ENCODE measurements at regions not wholly inside any gene's neighbourhood (a gene's known extent, or its start where the extent isn't known, plus 50 kb on each side); places are given as distances from the start of the nearest gene placed in this dataset.

- peaks cover 12% of the 10 kb centered on the region for H3K9me3 Mint-ChIP-seq
- DNase-seq, result no peak
- H3K36me3 Mint-ChIP-seq, result peaks cover 14% of the 10 kb centered on the region
- H3K4me3 Mint-ChIP-seq, result no peak overlapping the region
- H3K27me3 Mint-ChIP-seq, result no peaks in the 10 kb centered on the region
- H3K4me1 Mint-ChIP-seq, result peaks cover 29% of the 10 kb centered on the region
- H3K27ac Mint-ChIP-seq, result peak overlapping the region; percentile 69
Measured at GRCh38 chr9:91156451-91157234, 205.1 kb downstream of the AUH start.

- Mint-ChIP-seq H3K27me3 (no peaks in the 10 kb centered on the region), H3K4me3 (no peak overlapping the region), H3K4me1 (peaks cover 27% of the 10 kb centered on the region), H3K36me3 (peaks cover 2% of the 10 kb centered on the region), H3K27ac (no peak overlapping the region), H3K9me3 (peaks cover 6% of the 10 kb centered on the region)
- DNase-seq, result no peak
Measured at GRCh38 chr9:91157883-91158282, 203.8 kb downstream of the AUH start.

GRCh38 chr9:91158286-91158685 is 203.4 kb downstream of the AUH start:
- Mint-ChIP-seq H3K4me3 (no peak overlapping the region), H3K4me1 (peaks cover 30% of the 10 kb centered on the region)

DNA sequence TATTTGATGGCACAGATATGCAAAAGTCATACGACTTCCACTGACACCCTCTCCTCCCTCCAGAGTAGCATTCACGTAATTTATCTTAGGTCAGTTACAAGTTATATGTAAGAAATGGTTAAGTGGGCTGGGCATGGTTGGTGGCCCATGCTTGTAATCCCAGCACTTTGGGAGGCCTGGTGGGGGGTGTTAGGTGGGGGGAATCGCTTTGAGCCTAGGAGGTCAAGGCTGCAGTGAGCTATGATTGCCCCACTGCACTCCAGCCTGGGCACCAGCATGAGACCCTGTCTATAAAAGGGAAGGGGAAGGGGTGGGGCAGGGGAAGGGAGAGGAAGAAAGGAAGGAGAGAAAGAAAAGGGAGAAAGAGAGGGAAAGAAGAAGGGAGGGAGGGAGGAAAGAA is 202.8 kb downstream of the AUH start:
- H3K9me3 Mint-ChIP-seq, result peaks cover 3% of the 10 kb centered on the region
- H3K4me1 Mint-ChIP-seq, result peaks cover 37% of the 10 kb centered on the region
- no peak for DNase-seq
- H3K36me3 Mint-ChIP-seq, result no peaks in the 10 kb centered on the region
- H3K4me3 Mint-ChIP-seq, result no peak overlapping the region
- no peak overlapping the region for H3K27ac Mint-ChIP-seq
- no peaks in the 10 kb centered on the region for H3K27me3 Mint-ChIP-seq

More at GRCh38 chr9:91158286-91158685, 203.4 kb downstream of the AUH start:
- Mint-ChIP-seq H3K9me3 (peaks cover 5% of the 10 kb centered on the region), H3K27me3 (no peaks in the 10 kb centered on the region), H3K27ac (no peak overlapping the region), H3K36me3 (peaks cover 2% of the 10 kb centered on the region)
- DNase-seq, result no peak

- Mint-ChIP-seq H3K4me1 (peaks cover 44% of the 10 kb centered on the region), H3K27me3 (no peaks in the 10 kb centered on the region), H3K27ac (no peak overlapping the region), H3K9me3 (no peaks in the 10 kb centered on the region), H3K4me3 (no peak overlapping the region), H3K36me3 (no peaks in the 10 kb centered on the region)
- no peak for DNase-seq
Measured at GRCh38 chr9:91159664-91160121, 202.0 kb downstream of the AUH start.

DNA sequence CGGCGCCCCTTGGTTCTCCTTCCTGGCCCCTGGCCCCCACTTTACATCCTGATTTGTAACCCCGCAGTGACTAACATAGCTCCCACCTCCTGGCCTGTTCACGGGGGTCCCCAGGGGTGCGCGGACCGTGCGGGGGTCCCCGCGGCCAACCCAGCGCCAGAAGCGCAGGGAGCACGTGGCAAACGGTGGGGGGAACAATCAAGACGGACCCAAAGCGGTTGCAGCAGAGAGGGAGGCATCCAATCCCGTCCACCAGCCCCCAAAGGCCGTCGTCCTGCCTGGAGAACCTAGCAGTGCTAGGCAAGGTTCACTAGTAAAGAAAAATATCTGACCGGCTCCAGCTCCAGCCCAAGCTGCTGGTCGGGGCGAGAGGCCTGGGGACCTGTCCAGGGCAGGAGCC is 201.5 kb downstream of the AUH start:
- no peak for DNase-seq
- Mint-ChIP-seq H3K27me3 (no peaks in the 10 kb centered on the region), H3K36me3 (no peaks in the 10 kb centered on the region), H3K9me3 (no peaks in the 10 kb centered on the region), H3K4me3 (no peak overlapping the region), H3K27ac (no peak overlapping the region), H3K4me1 (peaks cover 49% of the 10 kb centered on the region)

DNA sequence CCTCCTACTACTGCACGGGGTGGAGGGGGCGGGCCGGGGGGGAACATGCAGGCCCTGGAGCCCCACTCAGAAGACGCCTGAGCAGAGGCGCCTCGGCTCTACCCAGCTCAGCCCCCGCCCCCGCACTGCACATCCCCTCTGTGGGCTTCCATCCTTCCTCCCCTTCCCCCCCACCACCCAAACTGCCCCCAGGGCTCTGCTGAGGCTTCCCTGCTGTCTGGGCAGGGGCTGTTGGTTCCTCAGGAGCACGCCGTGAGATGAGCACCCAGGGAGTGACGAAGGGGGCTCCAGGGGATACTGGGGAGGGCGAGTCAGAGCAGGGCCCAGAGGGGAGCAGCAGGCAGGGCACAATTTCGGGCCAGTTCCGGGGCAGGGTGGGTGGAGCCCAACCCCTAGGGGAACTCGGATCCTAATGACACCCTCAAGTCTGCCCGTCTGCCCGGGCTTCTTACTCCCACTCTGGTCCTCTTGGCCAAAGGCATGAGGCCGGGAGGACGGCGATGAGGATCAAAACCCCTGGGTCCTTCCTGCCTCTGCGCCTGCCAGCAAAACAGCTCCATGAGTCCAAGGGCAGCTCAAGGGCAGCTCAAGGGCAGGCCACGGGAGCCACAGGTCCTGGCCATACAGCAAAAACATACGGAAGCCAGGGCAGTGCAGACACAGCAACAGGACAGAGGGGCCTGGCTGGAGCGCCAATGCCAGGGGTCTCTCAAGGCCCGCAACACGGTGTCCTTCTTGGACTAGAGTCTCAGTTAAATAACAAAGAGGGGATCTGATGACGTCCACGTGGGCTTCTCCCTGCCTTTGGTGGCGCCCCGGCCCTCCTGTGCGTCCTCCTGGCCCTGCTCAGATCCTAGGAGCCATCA is 200.9 kb downstream of the AUH start:
- H3K4me1 Mint-ChIP-seq, result peaks cover 52% of the 10 kb centered on the region
- peak overlapping the region; percentile 14 for H3K27ac Mint-ChIP-seq
- DNase-seq, result no peak
- H3K36me3 Mint-ChIP-seq, result no peaks in the 10 kb centered on the region
- H3K27me3 Mint-ChIP-seq, result no peaks in the 10 kb centered on the region
- H3K9me3 Mint-ChIP-seq, result no peaks in the 10 kb centered on the region
- no peak overlapping the region for H3K4me3 Mint-ChIP-seq

GRCh38 chr9:91161465-91162300 is 200.0 kb downstream of the AUH start:
- no peaks in the 10 kb centered on the region for H3K27me3 Mint-ChIP-seq
- DNase-seq, result no peak

GRCh38 chr9:91162311-91162710 is 199.4 kb downstream of the AUH start:
- peak overlapping the region; percentile 47 for H3K4me3 Mint-ChIP-seq
- H3K9me3 Mint-ChIP-seq, result no peaks in the 10 kb centered on the region
- DNase-seq, result no peak
- peak overlapping the region; percentile 84 for H3K27ac Mint-ChIP-seq
- no peaks in the 10 kb centered on the region for H3K36me3 Mint-ChIP-seq
- H3K4me1 Mint-ChIP-seq, result peaks cover 42% of the 10 kb centered on the region
- H3K27me3 Mint-ChIP-seq, result no peaks in the 10 kb centered on the region

More at GRCh38 chr9:91161465-91162300, 200.0 kb downstream of the AUH start:
- Mint-ChIP-seq H3K4me1 (peaks cover 45% of the 10 kb centered on the region), H3K36me3 (no peaks in the 10 kb centered on the region), H3K9me3 (no peaks in the 10 kb centered on the region), H3K27ac (peak overlapping the region; percentile 84), H3K4me3 (no peak overlapping the region)

GRCh38 chr9:91162784-91163443 is 198.8 kb downstream of the AUH start:
- no peaks in the 10 kb centered on the region for H3K9me3 Mint-ChIP-seq
- H3K36me3 Mint-ChIP-seq, result no peaks in the 10 kb centered on the region
- H3K4me1 Mint-ChIP-seq, result peaks cover 42% of the 10 kb centered on the region
- peak; percentile 66 for DNase-seq
- no peaks in the 10 kb centered on the region for H3K27me3 Mint-ChIP-seq
- peak overlapping the region; percentile 47 for H3K4me3 Mint-ChIP-seq
- peak overlapping the region; percentile 84 for H3K27ac Mint-ChIP-seq

GRCh38 chr9:91163444-91163772 is 198.3 kb downstream of the AUH start:
- Mint-ChIP-seq H3K9me3 (no peaks in the 10 kb centered on the region), H3K27me3 (no peaks in the 10 kb centered on the region), H3K27ac (no peak overlapping the region), H3K4me3 (no peak overlapping the region), H3K36me3 (no peaks in the 10 kb centered on the region), H3K4me1 (peaks cover 42% of the 10 kb centered on the region)
- no peak for DNase-seq

DNA sequence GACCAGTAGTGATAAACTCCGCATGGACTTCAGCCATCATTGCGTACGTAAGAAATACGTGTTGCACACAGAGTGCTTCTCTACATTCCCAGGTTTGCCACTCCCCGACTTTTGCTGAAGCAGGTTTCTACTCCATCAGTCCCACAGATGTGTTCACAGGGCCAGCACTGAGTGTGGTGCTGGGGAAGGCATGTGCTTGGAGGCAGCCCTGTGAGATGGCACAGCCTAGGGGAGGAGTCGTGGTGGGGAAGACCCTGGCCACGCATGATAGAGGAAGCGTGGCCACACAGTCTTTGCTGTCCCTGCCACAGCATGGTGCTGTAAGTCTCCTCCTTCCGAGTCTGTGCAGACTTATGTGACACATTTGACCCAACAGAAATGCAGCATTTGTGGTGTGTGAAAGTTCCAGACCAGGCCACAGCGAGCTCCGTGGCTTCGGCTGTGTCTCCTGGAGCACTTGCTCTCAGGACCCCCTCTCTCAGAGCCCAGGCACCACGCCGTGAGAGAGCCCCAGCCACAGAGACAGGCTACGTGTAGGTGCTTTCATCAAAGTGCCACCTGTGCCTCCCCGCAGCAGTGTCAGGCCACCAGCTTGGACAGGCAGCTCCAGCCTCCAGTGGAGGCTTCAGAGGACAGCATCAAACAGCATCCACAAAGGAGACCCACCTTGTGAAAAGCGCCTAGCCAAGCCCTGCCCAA is 197.8 kb downstream of the AUH start:
- Mint-ChIP-seq H3K27ac (peak overlapping the region; percentile 82), H3K9me3 (no peaks in the 10 kb centered on the region), H3K4me1 (peaks cover 42% of the 10 kb centered on the region), H3K36me3 (no peaks in the 10 kb centered on the region), H3K4me3 (peak overlapping the region; percentile 59), H3K27me3 (no peaks in the 10 kb centered on the region)
- DNase-seq, result no peak

Measured in activated naive CD8-positive, alpha-beta T cell treated with anti-CD3 and anti-CD28 coated beads for 36 hours (primary cell).